ENCODE measurements at regions not wholly inside any gene's neighbourhood (a gene's known extent, or its start where the extent isn't known, plus 50 kb on each side); places are given as distances from the start of the nearest gene placed in this dataset.

- no peak overlapping the region for H3K27ac ChIP-seq
- TF ChIP-seq ZFX (IDR thresholded peaks at IDR 0.05; ENCODE audit: borderline replicate concordance) (no peak), CTCF (IDR thresholded peaks at IDR 0.05) (no peak)
Measured at GRCh38 chrX:4435905-4436304, 722.5 kb upstream of the PRKX start.

GRCh38 chrX:4397471-4397870, 684.0 kb upstream of the PRKX start:
- TF ChIP-seq CTCF (IDR thresholded peaks at IDR 0.05) (no peak), ZFX (IDR thresholded peaks at IDR 0.05; ENCODE audit: borderline replicate concordance) (no peak)
- H3K27ac ChIP-seq, result no peak overlapping the region

GRCh38 chrX:4382273-4382672, 668.8 kb upstream of the PRKX start:
- no peak overlapping the region for H3K27ac ChIP-seq
- no peak for TF ChIP-seq CTCF (IDR thresholded peaks at IDR 0.05)
- TF ChIP-seq ZFX (IDR thresholded peaks at IDR 0.05; ENCODE audit: borderline replicate concordance), result no peak

GRCh38 chrX:4380710-4381109, 667.3 kb upstream of the PRKX start:
- TF ChIP-seq ZFX (IDR thresholded peaks at IDR 0.05; ENCODE audit: borderline replicate concordance), result no peak
- TF ChIP-seq CTCF (IDR thresholded peaks at IDR 0.05), result no peak
- H3K27ac ChIP-seq, result no peak overlapping the region

GRCh38 chrX:4379071-4379470, 665.6 kb upstream of the PRKX start:
- no peak overlapping the region for H3K27ac ChIP-seq
- no peak for TF ChIP-seq ZFX (IDR thresholded peaks at IDR 0.05; ENCODE audit: borderline replicate concordance)

- H3K27ac ChIP-seq, result no peak overlapping the region
- TF ChIP-seq CTCF (IDR thresholded peaks at IDR 0.05) (no peak), ZFX (IDR thresholded peaks at IDR 0.05; ENCODE audit: borderline replicate concordance) (no peak)
Measured at GRCh38 chrX:4373791-4374190, 660.3 kb upstream of the PRKX start.

GRCh38 chrX:4358577-4358976, 645.1 kb upstream of the PRKX start:
- TF ChIP-seq ZFX (IDR thresholded peaks at IDR 0.05; ENCODE audit: borderline replicate concordance) (no peak), CTCF (IDR thresholded peaks at IDR 0.05) (no peak)
- no peak overlapping the region for H3K27ac ChIP-seq

- TF ChIP-seq CTCF (IDR thresholded peaks at IDR 0.05) (no peak), ZFX (IDR thresholded peaks at IDR 0.05; ENCODE audit: borderline replicate concordance) (no peak)
Measured at GRCh38 chrX:4322916-4323315, 609.5 kb upstream of the PRKX start.

More at GRCh38 chrX:4322916-4323315, 609.5 kb upstream of the PRKX start:
- no peak overlapping the region for H3K27ac ChIP-seq
